ENCODE measurements at regions not wholly inside any gene's neighbourhood (a gene's known extent, or its start where the extent isn't known, plus 50 kb on each side); places are given as distances from the start of the nearest gene placed in this dataset.

DNA sequence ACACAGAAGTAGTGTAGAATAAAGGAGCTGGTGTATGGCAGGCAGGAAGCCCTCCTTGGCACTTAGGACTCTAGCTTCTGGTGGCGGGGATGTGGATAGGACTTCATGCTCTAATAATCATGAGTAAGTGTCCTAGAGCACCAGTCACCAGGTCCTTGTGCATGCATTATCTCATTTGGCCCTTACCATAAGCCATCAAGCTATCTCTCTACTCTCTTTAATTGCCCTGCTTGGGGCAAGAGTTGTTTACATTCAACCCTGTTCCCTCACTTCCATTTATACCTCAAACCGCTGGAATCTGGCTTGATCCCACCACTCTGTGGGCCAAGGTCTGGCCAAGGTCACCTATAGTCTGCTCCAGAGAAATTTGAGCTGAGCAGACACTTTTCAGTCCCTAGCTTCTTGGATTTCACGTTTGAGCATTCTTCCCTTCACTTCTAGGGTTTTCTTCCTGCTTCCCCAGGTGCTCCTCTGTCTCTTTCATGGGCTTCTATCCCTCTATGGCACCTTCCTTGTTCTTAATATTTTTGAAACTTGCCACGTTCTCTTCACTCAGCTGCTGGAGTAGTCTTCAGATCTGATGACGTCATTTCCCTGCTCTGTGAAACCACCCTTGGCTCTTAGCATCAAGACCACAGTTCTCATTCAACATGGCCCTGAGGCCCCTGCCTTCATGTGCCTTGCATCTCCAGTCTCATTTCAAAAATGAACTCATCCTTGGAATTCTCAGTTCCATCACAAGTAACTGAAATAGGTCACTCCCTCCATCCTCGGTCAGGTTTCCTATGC lies 94.9 kb upstream of the GATA6 start:
- DNase-seq = no peak

DNA sequence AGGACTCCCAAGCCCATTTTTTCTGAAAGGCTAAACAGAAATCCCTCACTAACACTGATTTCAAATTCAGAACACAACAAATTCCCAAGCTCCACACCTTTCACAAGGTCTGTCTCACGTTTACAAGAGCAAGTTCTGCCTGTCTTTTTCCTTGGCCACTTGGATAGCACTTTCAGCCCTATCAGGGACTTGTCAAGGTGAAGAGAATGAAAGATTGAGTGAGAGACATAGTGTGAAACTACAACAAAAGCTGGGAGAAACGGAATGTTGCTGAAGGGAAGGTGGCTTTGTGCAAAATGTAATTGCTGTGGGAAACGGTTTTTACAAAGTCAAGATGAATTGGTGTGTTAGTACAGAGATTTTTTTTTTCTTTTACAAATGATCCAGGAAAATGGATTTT lies 89.4 kb upstream of the GATA6 start:
- DNase-seq = no peak

DNA sequence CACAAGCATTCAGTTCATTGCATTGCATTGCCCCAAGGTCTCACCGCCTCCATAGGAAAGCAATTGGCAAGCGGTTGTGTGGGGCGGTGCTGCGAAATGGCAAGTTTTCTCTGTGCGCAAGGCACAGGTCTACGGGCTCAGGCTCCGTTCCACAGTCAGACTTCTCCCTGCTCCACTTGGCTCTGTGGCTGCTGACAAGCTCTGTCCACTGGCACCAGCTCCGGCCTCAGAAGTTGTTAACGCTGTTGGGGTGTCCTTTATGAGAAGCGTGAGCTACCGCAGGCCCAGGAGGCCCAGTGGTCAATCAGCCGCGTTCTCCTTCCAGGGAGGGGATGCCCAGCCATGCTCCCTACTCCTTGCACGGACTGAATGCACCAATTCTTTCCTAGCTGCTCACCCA lies 87.0 kb upstream of the GATA6 start:
- DNase-seq = no peak

DNA sequence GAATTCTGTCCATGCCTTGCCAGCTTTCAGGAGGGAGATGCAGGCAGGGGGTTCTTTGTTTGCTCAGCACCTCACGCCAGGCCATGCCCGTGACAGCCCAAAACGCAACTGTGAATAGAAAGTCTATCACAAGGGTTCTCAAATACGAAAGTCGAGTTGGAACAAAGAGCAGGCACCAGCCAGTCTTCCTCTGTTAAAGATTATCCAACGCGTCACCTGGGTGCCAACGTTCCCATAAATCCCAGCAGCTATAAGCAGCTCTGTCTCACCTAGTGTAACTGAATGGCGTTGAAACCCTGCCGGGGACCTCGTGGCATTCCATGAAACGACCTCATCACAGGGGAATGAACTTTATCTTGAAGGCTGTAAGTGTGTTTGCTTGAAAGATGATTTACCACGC lies 84.8 kb upstream of the GATA6 start:
- no peak for DNase-seq

DNA sequence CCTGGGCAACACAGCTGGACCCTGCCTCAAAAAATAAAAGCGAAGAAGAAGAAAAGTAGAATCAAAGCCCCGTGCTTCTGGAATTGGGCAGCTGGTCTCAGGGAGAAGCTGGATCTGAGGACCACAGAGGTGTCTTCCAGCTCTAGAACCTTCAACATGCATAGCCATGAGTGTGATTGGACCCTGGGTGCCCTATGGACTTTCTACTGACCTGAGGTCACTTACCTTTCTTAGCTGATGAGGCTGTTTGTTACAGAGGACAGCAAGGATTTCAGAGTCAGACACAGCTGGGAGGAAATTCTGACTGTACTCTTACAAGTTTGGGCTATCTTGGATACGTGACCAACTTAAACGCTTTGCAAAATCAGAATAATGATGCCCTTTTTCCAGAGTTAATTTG lies 82.4 kb upstream of the GATA6 start:
- no peak for DNase-seq

DNA sequence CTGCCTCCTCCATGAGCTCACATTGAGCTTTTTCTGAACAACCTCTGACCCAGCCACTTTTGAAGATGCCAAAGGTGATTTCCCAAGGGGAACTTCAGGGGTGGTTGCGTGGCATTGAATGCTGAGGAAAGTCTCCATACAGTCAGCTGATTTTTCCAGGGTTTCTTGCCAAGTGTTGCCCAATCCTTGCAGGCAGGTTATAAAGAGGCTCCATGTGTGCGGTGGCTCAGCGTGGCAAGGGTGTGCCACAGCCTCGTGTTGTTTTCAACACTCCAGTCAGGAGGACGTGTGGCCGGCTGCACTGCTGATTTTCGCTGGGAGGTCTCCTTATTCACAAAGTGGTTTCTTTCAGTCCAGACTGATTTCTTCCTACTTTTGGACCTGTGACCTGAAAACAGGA lies 81.4 kb upstream of the GATA6 start:
- DNase-seq = no peak

DNA sequence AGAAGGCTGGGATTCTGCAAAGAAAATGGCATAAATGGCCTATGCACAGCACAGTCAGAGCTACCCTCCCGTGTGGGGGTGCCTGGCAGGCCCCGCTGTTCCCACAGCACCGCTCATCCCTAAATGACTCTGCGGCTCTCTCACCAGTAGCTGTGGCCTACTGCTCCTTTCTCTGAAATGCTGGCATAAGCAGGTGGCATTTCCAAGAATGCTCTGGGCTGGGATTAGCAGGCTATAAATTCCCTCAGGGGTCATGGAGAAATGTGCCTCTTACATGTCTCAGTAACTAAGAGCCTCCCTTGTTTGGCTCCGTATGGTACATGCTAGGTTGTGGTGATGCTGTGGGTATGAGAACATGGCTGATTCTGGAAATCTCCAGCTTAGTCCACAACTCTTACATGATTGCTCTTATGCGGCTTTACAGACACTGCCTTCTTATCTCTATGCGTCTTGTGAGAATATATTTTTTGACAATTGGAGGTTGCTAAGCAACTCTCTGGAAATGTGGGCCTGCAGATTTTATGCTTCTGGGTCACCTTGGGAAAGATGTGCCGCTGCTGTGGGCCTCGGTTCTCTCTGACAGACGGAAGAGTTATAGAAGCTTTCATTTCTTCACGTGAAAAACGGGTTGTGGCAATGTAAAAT lies 80.3 kb upstream of the GATA6 start:
- no peak for DNase-seq

DNA sequence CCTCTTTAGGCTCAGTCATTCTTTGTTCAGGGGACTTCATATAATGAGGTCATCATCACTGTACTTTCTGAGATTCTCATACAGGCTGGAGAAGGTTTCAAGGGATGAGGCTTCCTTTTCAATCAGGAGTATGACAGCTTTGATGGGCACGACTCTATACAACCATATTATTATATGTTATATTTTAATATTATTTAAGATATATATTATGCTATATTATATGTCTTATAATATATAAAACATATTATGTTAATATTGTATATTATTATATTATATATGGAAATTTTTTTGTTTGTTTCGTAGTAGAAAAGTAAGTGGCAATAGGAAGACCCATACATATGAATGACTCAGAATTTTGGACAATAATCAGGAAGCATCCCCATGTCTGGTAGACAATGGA lies 78.0 kb upstream of the GATA6 start:
- DNase-seq = no peak

DNA sequence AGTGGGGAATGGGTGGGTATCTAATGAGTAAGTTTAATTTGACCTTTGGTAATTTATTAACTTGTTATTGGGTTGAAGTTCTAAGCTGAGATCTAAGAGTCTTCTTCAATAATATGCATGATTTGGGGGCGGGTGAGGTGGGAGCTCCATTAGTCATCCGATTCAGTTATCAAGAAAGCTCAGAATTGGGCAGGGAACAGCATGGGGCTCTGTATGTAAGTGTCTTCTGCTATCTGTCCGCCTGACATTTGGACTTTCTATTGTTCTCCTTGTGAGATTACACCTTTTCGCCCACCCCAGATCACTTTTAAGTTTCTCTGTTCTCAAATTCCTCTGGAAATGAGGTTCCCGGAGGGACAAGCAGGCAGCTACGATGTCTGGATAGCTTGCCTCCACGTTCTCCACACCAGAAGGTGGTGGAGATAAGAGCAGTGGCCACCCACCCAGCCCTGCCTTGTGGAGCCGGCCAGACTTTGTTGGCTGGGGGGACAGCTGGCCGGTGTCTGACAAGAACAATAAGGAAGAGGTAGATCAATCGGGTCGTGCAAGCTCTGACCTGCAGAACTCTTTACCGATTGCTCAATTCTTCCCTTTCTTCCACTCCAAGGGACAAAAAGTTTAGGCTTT lies 75.5 kb upstream of the GATA6 start:
- no peak for DNase-seq

DNA sequence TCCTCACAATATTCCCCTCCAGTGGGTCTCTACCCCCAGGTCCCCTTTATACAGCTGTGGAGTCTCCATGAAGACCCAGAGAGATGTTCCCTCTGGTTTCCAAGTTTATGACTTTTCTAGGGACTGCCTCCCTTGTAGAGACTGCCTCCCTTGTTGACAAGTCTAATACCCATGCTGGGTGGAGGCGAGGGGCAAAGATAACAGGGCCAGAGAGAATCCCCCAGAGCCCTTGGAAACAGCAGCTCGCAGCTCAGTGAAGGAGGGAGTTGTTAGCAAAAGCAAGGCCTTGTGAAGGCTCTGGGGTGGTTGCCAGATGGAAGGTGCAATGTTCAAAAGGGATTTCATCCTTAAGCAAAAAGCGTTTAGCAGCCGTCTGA lies 75.0 kb upstream of the GATA6 start:
- no peak for DNase-seq

DNA sequence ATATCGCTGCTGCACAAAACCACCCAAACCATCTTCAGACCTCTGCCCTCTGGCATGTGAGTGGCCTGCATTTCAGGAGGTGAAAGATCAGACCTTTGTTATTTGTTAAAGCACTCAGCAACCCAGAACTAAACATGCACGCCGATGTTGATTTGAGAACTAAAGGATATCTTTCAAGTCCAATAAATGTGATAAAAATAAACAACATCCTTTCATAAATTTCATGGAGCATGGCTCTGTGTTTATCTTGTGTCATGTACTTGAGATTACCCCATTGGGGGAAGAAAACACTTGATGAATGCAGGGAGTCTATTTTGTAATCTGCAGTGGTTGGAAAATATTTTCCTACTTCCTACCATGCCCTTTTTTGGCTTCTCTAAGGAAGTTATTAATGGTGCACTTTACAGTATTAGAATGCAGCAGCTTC lies 70.8 kb upstream of the GATA6 start:
- no peak for DNase-seq

DNA sequence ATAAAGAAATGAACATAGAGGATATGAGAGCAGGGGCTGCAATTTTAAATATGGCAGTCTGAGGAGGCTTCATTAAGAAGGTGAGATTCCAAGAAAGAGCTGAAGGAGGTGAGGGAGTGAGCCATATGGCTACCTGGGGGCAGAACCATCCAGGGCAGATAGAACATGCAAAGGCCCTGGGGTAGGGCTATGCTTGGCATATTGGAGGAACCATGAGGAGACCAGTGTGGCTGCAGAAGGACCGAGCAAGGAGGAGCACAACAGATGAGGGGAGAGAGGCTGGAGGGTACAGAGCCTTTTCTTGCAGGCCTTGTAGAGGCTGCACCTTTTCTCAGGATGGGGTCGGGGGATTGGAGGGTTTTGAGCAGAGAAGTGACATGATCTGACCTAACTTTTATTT lies 69.5 kb upstream of the GATA6 start:
- DNase-seq = no peak

DNA sequence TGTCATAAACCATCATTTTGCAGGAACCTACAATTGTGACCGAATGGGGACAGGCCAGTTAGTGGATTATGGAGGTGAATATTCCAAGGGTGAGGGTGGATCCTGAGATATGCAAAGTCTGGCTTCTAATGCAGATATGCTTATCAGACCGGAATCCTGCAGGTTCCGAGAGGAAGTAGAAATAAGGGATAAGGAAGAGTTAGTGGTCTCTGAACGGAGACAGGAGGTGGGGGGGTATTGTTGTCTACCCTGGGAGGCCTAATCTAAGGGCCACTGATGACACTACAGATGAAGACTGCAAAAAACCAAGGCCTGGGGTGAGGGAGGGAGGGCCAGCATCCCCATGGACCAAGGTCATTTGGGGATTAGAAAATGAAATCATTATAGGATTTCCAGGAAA lies 67.7 kb upstream of the GATA6 start:
- no peak for DNase-seq

DNA sequence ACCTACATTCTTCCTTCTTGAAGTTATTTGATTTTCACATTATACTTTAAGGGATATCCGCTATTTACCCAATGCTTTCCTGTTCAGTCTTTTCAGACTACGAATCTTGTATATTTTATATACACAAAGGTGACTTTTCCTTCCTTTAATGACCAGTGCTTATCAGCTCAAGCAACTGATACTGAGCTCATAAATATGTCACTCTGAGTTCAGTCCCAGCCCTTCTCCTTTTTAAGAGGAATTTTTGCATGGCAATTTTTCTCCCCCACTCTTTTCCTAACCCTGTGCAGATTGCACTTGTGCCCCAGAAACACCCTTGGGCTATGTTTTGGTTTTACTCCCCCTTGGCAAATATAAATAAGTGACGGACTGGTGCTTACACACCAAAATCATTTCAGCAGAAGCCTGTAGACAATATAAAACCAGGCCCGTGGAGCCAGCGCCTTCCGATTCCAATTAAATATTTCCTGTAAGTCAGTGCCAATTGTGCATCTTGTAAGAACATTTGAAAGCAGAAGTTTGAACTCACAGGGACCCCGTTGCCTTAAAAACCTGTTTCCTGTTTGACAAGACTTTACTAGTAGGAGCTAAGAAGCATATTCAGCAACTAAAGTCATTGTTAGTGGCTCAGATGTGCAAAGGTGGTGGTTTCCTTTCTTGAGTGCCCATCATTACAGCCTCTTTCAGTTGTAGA lies 66.3 kb upstream of the GATA6 start:
- DNase-seq = no peak

DNA sequence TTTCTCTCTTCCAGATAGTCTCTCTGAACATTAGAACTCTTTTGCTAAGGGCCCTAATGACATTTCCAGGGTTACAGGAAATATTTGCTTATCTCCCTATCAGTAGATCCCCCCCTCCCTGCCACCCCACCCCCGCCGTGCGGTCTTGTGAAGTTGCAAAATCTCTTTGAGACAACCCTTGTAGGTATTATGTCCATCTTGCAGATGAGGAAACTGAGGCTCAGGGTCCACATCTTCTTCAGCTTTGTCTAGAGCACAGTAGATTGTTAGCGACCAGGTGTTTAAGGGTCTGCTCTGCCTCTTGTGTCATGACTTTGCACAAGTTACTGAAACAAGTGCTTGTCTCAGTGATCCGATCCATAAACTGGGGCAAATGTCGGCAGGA lies 65.8 kb upstream of the GATA6 start:
- no peak for DNase-seq

DNA sequence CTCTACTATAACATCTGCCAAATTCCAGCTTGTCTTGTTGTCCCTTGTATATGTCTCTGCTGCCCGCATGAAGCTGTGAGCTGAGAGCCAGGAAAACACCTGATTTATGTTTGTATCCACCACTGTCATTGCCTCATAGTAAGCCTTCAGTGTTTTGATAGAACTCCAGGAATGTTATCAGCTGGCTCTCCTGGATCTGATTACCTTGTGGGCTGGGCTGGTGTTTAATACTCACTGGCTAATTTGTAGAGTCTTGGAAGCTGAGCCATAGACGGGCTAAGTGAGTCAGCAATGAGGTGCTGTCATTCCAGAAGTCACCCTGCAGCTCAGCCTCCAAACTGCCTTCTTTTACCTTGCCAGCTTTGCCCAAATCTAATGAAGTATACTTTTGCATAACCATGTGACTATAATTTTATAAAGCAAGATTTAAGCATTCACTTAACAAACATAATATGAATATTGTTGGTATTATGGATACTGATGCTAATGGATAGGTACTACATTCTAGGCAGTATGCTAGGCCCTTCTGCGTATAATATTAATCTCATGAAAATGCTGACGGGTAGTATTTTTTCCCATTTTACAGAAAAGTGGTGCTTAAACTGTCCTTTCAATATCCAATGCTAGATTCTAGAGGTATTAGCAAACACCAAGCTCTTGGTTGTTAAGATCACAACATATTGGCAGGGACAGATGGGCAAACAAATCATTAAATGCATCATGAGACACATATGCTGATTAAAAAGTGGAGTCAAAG lies 62.7 kb upstream of the GATA6 start:
- no peak for DNase-seq

DNA sequence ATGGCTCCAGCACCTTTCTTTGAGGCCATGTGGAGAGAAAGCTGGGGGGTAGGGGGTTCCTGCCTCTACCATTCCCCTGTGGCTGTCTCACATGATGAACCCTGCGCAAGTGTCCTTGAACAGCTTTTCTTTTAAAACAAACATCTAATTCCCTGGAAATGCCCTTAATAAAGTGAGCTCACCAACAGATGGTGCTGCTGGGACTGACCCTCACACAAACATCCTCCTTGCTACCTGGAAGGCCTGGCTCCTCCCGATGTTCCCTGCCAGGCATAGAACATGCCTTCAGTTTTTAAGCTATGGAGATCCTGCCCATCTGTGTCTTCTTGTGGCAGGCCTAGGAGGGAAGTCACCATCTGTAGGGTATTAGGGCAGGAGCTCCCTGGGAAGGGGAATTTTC lies 60.7 kb upstream of the GATA6 start:
- no peak for DNase-seq

DNA sequence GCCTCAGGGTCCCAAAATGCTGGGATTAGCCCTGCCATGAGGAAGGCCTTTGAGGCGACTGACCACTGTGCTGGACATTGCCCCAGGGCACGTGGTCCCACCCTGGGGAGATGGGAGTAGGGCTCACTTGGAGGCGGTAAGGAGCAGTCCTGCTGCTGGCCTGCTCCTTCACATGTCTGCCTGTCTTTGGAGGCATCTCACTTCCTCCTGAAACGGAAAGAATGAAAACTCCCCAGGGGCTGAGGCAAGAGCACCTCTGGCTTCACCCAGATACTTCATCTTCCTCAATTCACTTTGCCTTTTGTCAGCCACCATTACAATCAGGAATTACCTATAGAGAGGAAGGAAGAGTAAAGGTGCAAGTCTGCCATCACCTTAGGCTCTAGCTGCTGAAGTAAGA lies 59.9 kb upstream of the GATA6 start:
- no peak for DNase-seq

DNA sequence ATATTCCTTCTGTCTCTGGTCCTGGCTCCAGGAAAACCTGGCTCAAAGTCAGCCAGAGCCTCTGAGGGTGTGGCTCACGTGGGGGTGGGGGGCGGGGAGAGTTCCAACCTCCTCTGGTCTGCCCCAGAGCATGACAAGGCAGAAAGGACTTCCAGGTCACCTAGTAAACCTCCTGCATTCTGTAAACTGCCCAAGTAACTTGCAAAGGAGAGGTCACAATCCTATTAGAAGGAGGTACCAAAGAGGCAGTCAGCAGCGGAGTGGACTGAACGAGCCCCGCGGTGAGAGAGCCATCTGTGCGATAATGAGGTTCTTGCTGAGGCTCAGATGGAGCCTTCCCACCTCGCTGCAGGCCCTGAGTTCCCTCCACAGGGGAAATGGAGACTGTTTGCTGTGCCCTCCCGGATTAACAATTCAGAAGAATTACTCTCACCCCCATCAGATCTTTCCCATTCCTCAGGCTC lies 58.9 kb upstream of the GATA6 start:
- DNase-seq = no peak

DNA sequence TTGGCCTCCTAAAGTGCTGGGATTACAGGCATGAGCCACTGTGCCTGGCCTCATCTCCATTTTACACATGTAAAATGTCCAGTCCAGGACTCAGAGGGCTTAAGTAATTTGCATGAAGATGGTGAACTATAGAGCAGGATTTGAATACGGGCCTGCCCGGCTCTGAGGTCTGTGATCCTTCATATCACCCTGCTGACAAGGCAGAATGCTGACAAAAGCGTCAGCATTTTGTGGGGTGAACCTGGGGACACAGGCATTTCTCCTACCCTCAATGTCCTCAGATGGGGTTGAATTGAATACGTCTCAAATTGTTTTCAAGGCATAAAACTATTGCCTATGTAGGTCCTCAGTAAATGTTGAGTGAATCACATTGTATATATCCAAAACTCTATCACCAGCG lies 57.2 kb upstream of the GATA6 start:
- no peak for DNase-seq

DNA sequence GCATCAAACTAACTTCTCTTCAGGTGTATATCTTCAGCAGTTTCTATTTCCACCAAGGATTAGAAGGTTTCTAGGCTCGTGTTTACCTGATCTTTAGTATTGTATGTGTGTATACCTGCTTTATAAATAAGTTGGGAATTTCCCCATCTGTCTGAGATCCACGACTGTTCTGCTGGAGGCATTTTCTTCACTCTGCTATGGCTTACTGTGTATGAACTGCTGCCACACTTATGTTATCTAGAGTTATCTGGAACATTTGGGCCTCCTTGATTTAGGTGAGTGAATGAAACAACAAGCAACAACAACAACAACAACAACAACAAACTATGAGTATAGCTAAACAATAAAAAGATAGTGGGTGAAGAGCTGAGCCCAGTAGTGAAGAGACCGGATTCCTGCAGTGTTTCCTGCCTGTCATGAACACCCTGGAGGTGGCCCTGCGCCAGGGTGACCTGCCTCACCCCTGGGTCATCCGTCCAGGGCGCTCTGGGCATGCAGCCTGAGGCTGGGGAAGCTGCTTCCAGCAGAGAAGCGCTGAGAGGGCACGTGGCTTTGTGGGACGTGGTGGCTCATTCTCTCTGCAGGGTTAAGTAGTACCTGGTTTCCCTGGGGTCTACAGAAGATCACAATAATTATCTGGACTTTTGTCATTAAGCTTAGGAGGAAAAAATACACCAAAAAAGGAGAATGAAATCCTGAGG lies 56.1 kb upstream of the GATA6 start:
- DNase-seq = no peak
